Endodermal cell (in vitro differentiated cells): ENCODE measurements at regions not wholly inside any gene's neighbourhood (a gene's known extent, or its start where the extent isn't known, plus 50 kb on each side); places are given as distances from the start of the nearest gene placed in this dataset.

ENCODE experiments used
- DNase-seq: peaks from one replicate; pipeline ENCODE4 v3.0.0-alpha.2; 2017
- H3K27ac ChIP-seq: 2 replicates; pipeline ENCODE4 v1.5.1; 2013; ENCODE audit warnings: mild to moderate bottlenecking, low read depth, low read length, moderate library complexity
- H3K27me3 ChIP-seq: 2 replicates; pipeline ENCODE4 v1.6.1; 2013; ENCODE audit warnings: mild to moderate bottlenecking, low read length, moderate library complexity; ENCODE audit not compliant: insufficient read depth, control insufficient read depth, poor library complexity, severe bottlenecking
- H3K36me3 ChIP-seq: 2 replicates; pipeline ENCODE4 v1.7.0; 2013; ENCODE audit warnings: mild to moderate bottlenecking, low read length, moderate library complexity; ENCODE audit not compliant: control insufficient read depth, insufficient read depth
- H3K4me1 ChIP-seq: one replicate; pipeline ENCODE4 v1.7.0; 2013; ENCODE audit warnings: low read length; ENCODE audit not compliant: control insufficient read depth, insufficient read depth
- H3K4me3 ChIP-seq: 2 replicates; pipeline ENCODE4 v1.5.1; 2013; ENCODE audit warnings: mild to moderate bottlenecking, low read length, moderate library complexity
- H3K9ac ChIP-seq: 2 replicates; pipeline ENCODE4 v1.6.1; 2013; ENCODE audit warnings: mild to moderate bottlenecking, low read length, moderate library complexity; ENCODE audit not compliant: poor library complexity, severe bottlenecking; ENCODE audit errors: extremely low read depth
- H3K9me3 ChIP-seq: 2 replicates; pipeline ENCODE4 v1.6.1; 2013; ENCODE audit warnings: mild to moderate bottlenecking, low read length, moderate library complexity; ENCODE audit not compliant: control insufficient read depth
- H3K27ac Mint-ChIP-seq: 2 replicates; pipeline ENCODE4 v1.8.0; 2020; ENCODE audit warnings: mixed read lengths
- H3K27me3 Mint-ChIP-seq: 2 replicates; pipeline ENCODE4 v1.8.0; 2021; ENCODE audit warnings: mild to moderate bottlenecking, mixed read lengths; ENCODE audit not compliant: insufficient read depth
- H3K36me3 Mint-ChIP-seq: 2 replicates; pipeline ENCODE4 v1.8.0; 2020; ENCODE audit warnings: low read depth, mixed read lengths
- H3K4me1 Mint-ChIP-seq: 2 replicates; pipeline ENCODE4 v1.8.0; 2020; ENCODE audit warnings: mixed read lengths
- H3K4me3 Mint-ChIP-seq: 2 replicates; pipeline ENCODE4 v1.8.0; 2020; ENCODE audit warnings: mild to moderate bottlenecking, moderate library complexity, mixed read lengths
- H3K9me3 Mint-ChIP-seq: 2 replicates; pipeline ENCODE4 v1.8.0; 2020; ENCODE audit warnings: mild to moderate bottlenecking, mixed read lengths
- WGBS, 2 experiments: methylation state at CpG; one replicate each; pipeline versions ENCODE4 v1.1.5 to v1.1.7; 2013; ENCODE audit warnings: missing lambda C conversion rate in 2 of 2, mixed read lengths in 1 of 2; ENCODE audit not compliant: insufficient coverage in 1 of 2, insufficient read length in 1 of 2; 5-methylcytosine and 5-hydroxymethylcytosine counted together
- TF ChIP-seq, protein P1 (sequence below): fragments of 200-600 bp; sonication (generic); conservative IDR thresholded peaks from 2 replicates; pipeline ENCODE4 v1.5.0; 2021; ENCODE audit warnings: antibody characterized with exemption, mild to moderate bottlenecking

DNA sequence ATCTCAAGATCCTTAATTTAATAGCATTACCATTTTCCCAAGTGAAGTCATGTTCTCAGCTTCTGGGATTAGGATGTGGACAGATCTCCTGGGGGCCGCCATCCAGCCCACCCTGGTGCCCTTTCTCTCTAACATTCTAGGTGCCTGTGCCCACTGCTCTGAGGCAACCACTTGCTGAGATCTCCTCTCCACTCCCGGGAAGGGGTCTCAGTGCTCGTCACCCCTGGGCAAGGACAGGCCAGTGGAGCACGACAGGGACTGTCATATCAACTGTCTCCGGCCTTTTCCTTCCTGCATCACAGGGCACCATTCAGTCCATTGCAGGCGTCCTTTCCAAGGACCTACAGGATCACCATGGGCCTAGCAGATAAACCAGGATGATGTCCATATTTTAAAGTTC, 304.8 kb downstream of the AJAP1 start:
- H3K9me3 Mint-ChIP-seq: peaks cover 17% of the 10 kb centered on the region
- H3K36me3 Mint-ChIP-seq: no peaks in the 10 kb centered on the region
- no peak overlapping the region for H3K4me3 ChIP-seq

DNA sequence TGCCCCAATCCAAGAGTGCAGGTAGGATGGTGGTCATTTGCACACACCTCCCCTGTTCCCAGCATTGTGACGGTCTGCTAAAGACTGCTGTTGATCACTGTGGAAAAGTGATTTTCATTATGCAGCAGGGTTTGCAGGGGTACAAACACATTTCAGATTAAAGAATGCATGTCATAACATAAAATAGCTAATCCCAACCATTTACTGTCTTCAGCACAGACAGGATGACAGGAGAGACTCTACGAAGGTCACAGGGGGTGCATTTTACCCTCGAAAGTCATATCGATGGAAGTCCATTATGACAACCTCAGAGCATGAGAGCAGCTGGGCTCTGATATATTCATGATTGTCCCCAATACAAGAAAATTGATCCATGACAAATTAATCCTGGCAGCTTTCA, 302.6 kb downstream of the AJAP1 start:
- H3K9ac ChIP-seq: no peak overlapping the region
- no peaks in the 10 kb centered on the region for H3K36me3 Mint-ChIP-seq
- H3K9me3 ChIP-seq: peaks cover 18% of the 10 kb centered on the region
- DNase-seq: no peak
- TF ChIP-seq, protein P1, sequence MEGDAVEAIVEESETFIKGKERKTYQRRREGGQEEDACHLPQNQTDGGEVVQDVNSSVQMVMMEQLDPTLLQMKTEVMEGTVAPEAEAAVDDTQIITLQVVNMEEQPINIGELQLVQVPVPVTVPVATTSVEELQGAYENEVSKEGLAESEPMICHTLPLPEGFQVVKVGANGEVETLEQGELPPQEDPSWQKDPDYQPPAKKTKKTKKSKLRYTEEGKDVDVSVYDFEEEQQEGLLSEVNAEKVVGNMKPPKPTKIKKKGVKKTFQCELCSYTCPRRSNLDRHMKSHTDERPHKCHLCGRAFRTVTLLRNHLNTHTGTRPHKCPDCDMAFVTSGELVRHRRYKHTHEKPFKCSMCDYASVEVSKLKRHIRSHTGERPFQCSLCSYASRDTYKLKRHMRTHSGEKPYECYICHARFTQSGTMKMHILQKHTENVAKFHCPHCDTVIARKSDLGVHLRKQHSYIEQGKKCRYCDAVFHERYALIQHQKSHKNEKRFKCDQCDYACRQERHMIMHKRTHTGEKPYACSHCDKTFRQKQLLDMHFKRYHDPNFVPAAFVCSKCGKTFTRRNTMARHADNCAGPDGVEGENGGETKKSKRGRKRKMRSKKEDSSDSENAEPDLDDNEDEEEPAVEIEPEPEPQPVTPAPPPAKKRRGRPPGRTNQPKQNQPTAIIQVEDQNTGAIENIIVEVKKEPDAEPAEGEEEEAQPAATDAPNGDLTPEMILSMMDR: no peak
- no peaks in the 10 kb centered on the region for H3K4me1 ChIP-seq
- no peaks in the 10 kb centered on the region for H3K27me3 ChIP-seq
- H3K4me1 Mint-ChIP-seq: peaks cover 4% of the 10 kb centered on the region
- no peak overlapping the region for H3K27ac ChIP-seq
- peaks cover 2% of the 10 kb centered on the region for H3K27me3 Mint-ChIP-seq
- H3K27ac Mint-ChIP-seq: no peak overlapping the region
- WGBS, 2 experiments: 93 to 100% methylated on average over 2 to 4 of the region's 4 CpGs
- peaks cover 30% of the 10 kb centered on the region for H3K9me3 Mint-ChIP-seq
- H3K4me3 Mint-ChIP-seq: no peak overlapping the region
- no peak overlapping the region for H3K4me3 ChIP-seq
- no peaks in the 10 kb centered on the region for H3K36me3 ChIP-seq

More for the DNA sequence above, 304.8 kb downstream of the AJAP1 start:
- Mint-ChIP-seq H3K27me3 (peaks cover 7% of the 10 kb centered on the region), H3K4me1 (peaks cover 4% of the 10 kb centered on the region), H3K4me3 (no peak overlapping the region), H3K27ac (no peak overlapping the region)
- Histone ChIP-seq H3K9me3 (peaks cover 12% of the 10 kb centered on the region), H3K4me1 (no peaks in the 10 kb centered on the region), H3K27ac (no peak overlapping the region), H3K27me3 (no peaks in the 10 kb centered on the region), H3K9ac (no peak overlapping the region), H3K36me3 (no peaks in the 10 kb centered on the region)
- no peak for DNase-seq
- 67 to 81% methylated on average over 4 to 6 of the region's 6 CpGs for WGBS, 2 experiments
- TF ChIP-seq, protein P1: no peak

DNA sequence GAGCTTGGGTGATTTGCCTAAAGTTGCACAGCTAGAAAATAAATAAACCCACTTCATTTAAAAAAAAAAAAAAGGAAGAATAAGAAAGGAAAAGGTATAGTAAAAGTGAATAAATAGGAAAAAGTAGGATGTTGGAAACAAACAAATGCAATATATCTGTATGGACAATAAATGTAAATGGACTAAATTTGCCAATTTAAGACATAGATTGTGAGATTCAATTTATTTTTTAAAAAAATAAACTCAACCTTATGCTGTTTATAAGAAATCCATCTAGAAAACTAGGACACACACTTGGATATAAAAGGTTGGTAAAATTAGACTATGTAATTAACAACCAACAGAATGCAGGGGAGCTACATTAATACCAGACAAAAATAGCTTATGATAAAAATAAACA, 300.0 kb downstream of the AJAP1 start:
- H3K36me3 ChIP-seq: no peaks in the 10 kb centered on the region
- Mint-ChIP-seq H3K27ac (no peak overlapping the region), H3K27me3 (peaks cover 2% of the 10 kb centered on the region), H3K9me3 (peaks cover 30% of the 10 kb centered on the region), H3K4me3 (no peak overlapping the region), H3K4me1 (no peaks in the 10 kb centered on the region), H3K36me3 (no peaks in the 10 kb centered on the region)
- TF ChIP-seq, protein P1: no peak
- no peak overlapping the region for H3K27ac ChIP-seq
- no peaks in the 10 kb centered on the region for H3K4me1 ChIP-seq
- H3K4me3 ChIP-seq: no peak overlapping the region
- H3K27me3 ChIP-seq: no peaks in the 10 kb centered on the region
- no peak for DNase-seq
- peaks cover 18% of the 10 kb centered on the region for H3K9me3 ChIP-seq
- H3K9ac ChIP-seq: no peak overlapping the region
